Esophagus muscularis mucosa (tissue), 4 donors: ENCODE measurements at regions not wholly inside any gene's neighbourhood (a gene's known extent, or its start where the extent isn't known, plus 50 kb on each side); places are given as distances from the start of the nearest gene placed in this dataset.

Experiments used
- DNase-seq: peaks from one replicate; pipeline ENCODE4 v3.0.0-alpha.2; 2017; ENCODE audit errors: extremely low spot score
- H3K27ac ChIP-seq, 4 donors: fragments of 200-600 bp; sonication (generic); replicated peaks in 1 of 4; 1 replicate in 3 of 4; 2 replicates in 1 of 4; pipeline ENCODE4 v1.5.1; 2016 to 2019; ENCODE audit warnings: mild to moderate bottlenecking in 1 of 4
- H3K27me3 ChIP-seq, 4 donors: fragments of 200-600 bp; sonication (generic); one replicate each; pipeline versions ENCODE4 v1.5.1 to v1.6.0; 2016 to 2019
- H3K36me3 ChIP-seq, 4 donors: fragments of 200-600 bp; sonication (generic); one replicate each; pipeline ENCODE4 v1.5.1; 2016 to 2019
- H3K4me1 ChIP-seq, 4 donors: fragments of 200-600 bp; sonication (generic); one replicate each; pipeline ENCODE4 v1.5.1; 2016 to 2019
- H3K4me3 ChIP-seq, 4 donors: fragments of 200-600 bp; sonication (generic); 1 replicate in 2 of 4; 2 replicates in 2 of 4; pipeline ENCODE4 v1.5.1; 2016 to 2019; ENCODE audit warnings: mild to moderate bottlenecking in 4 of 4, moderate library complexity in 1 of 4
- H3K9me3 ChIP-seq, 4 donors: fragments of 200-600 bp; sonication (generic); 1 replicate in 3 of 4; 2 replicates in 1 of 4; pipeline ENCODE4 v1.5.1; 2016 to 2019
- EP300 ChIP-seq: sonication (generic); formaldehyde crosslinking; IDR thresholded peaks from one replicate; pipeline ENCODE4 v1.6.1; 2017; ENCODE audit warnings: antibody characterized with exemption
- POLR2A ChIP-seq: fragments of 450-650 bp; IDR thresholded peaks from one replicate; pipeline ENCODE4 v1.6.1; 2017; ENCODE audit warnings: antibody characterized with exemption, moderate library complexity, mild to moderate bottlenecking, low read depth
- POLR2AphosphoS5 ChIP-seq, 2 donors: sonication (generic); formaldehyde crosslinking; IDR thresholded peaks; one replicate each; pipeline ENCODE4 v1.6.1; 2017; ENCODE audit warnings: antibody characterized with exemption in 2 of 2
- WGBS: methylation state at CpG from one replicate; pipeline ENCODE4 v1.1.5; 2018; 5-methylcytosine and 5-hydroxymethylcytosine counted together
- intact Hi-C: fragments of 100-400 bp; cut with DNase I; formaldehyde crosslinking; loops from one replicate; pipeline ENCODE4 v1.15.1; 2023
- TF ChIP-seq, protein P1 (sequence below), 3 experiments: fragments of 200-600 bp in 2 of 3; fragments of 450-650 bp in 1 of 3; sonication (generic) in 2 of 3; IDR thresholded peaks; one replicate each; pipeline ENCODE4 v1.5.1; 2017 to 2019; ENCODE audit warnings: antibody characterized with exemption in 3 of 3, mild to moderate bottlenecking in 2 of 3, moderate library complexity in 1 of 3

DNA sequence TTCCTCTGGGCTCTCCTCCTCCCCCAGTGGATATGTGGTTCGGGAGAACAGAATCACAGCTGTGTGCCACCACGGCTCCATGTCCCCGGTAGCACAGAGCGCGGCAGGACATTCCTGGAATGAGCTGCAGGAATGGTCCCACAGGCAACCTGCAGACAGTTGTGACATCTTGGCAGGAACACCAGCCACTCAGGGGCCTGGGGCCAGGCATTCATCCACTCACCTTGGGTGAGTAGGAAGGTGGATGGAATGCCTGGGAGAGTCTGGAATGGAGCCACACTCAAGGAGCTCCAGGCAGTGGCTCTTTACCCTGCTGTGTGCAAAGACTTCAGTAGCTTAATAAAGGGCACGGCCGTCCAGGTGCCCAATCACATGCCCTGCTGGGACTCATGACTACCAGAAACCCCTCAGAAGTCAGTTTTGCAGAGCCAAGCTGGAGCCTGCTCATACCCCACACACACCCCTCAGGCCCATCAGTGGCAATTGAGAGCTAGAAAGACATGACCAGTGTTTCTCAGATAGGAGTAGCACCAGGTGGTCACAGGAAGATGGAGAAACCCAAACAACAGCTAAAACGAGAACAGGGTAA, 117.3 kb upstream of the PRR20G start:
- no peak overlapping the region for H3K4me3 ChIP-seq
- no peaks in the 10 kb centered on the region for H3K36me3 ChIP-seq
- no peaks in the 10 kb centered on the region for H3K9me3 ChIP-seq
- H3K27me3 ChIP-seq: peaks cover 0 to 57% (median 0%) of the 10 kb centered on the region in 4 donors
- no peaks in the 10 kb centered on the region for H3K4me1 ChIP-seq
- intact Hi-C loops: no loop called here
- no peak overlapping the region for H3K27ac ChIP-seq
- DNase-seq: no peak
- TF ChIP-seq POLR2A: no peak
- no peak for TF ChIP-seq POLR2AphosphoS5 (IDR thresholded peaks at IDR 0.05)
- TF ChIP-seq, protein P1, sequence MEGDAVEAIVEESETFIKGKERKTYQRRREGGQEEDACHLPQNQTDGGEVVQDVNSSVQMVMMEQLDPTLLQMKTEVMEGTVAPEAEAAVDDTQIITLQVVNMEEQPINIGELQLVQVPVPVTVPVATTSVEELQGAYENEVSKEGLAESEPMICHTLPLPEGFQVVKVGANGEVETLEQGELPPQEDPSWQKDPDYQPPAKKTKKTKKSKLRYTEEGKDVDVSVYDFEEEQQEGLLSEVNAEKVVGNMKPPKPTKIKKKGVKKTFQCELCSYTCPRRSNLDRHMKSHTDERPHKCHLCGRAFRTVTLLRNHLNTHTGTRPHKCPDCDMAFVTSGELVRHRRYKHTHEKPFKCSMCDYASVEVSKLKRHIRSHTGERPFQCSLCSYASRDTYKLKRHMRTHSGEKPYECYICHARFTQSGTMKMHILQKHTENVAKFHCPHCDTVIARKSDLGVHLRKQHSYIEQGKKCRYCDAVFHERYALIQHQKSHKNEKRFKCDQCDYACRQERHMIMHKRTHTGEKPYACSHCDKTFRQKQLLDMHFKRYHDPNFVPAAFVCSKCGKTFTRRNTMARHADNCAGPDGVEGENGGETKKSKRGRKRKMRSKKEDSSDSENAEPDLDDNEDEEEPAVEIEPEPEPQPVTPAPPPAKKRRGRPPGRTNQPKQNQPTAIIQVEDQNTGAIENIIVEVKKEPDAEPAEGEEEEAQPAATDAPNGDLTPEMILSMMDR (IDR thresholded peaks at IDR 0.05): no peak
- TF ChIP-seq EP300: no peak
- 53% methylated on average over 5 of the region's 8 CpGs for WGBS

DNA sequence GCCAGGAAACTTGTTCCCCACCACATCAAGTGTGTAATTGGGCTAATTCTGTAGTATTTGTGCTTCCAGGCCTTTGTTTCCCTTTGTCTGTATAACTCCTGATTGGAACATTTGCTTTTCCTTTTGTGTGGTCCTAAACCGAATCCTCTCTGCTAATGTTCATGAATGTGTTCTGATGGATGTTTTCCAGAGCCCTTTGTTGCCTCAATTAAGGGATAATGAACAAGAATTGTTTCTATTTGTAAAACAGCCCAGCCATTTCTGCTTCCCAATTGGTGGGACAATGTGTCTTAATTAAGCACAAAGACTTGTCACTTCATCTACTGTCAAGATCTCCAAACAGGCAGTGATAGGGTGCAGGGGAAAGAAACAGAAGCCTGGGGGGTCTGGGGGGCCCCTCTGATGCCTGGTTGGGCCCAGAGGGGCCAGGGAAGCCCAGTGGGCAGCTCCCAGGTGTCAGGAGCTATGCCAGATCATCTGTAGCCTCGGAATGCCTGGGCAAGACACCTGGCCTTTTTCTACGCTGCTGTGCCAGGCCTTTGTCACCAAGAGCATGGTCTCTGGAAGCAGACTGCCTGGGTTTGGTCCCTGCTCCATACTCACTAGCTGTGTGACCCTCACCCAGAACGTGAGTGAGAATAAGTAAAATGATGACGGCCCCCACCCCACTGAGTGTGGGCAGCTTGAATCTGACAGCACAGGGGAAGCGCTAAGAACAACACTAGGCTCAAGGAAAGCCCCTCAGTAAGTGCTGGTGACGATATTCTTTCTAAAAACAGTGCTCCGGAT, 116.6 kb upstream of the PRR20G start:
- TF ChIP-seq POLR2A: no peak
- no peak for TF ChIP-seq POLR2AphosphoS5 (IDR thresholded peaks at IDR 0.05)
- TF ChIP-seq, protein P1 (IDR thresholded peaks at IDR 0.05): no peak
- no peak for TF ChIP-seq EP300
- no peaks in the 10 kb centered on the region for H3K9me3 ChIP-seq
- H3K36me3 ChIP-seq: no peaks in the 10 kb centered on the region
- 69% methylated on average over 3 of the region's 8 CpGs for WGBS
- intact Hi-C loops: no loop called here
- no peaks in the 10 kb centered on the region for H3K4me1 ChIP-seq
- peaks cover 0 to 52% (median 0%) of the 10 kb centered on the region in 4 donors for H3K27me3 ChIP-seq
- DNase-seq: no peak
- H3K27ac ChIP-seq: no peak overlapping the region
- H3K4me3 ChIP-seq: no peak overlapping the region

DNA sequence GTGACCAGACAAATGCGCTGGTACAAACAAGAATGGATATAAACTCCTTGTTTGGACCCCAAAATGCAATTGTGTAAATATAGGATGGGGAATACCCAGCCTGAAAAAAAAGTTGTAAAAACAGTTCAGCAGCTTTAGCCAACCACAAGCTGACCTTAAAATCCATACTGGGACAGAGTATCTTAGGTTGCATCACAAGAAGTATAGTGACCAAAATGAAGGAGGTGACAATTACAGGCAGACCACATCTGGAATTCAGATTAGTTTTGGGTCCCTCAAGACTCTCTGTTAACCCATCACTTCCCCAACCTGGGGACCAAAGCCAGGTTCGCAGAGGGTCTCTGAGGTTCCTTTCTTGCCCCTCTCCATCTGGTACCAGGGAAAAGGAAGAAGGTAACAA, 115.9 kb upstream of the PRR20G start:
- Histone ChIP-seq H3K27me3 (peaks cover 0 to 46% (median 0%) of the 10 kb centered on the region in 4 donors), H3K4me1 (no peaks in the 10 kb centered on the region), H3K9me3 (no peaks in the 10 kb centered on the region), H3K27ac (no peak overlapping the region), H3K36me3 (no peaks in the 10 kb centered on the region), H3K4me3 (no peak overlapping the region)
- intact Hi-C loops: no loop called here
- TF ChIP-seq POLR2A (no peak), POLR2AphosphoS5 (IDR thresholded peaks at IDR 0.05) (no peak), EP300 (no peak)
- TF ChIP-seq, protein P1 (IDR thresholded peaks at IDR 0.05): no peak
- no peak for DNase-seq
- WGBS: 88% methylated on average over 2 of the region's 2 CpGs

- intact Hi-C loops: no loop called here
- no peak overlapping the region for H3K27ac ChIP-seq
- no peak overlapping the region for H3K4me3 ChIP-seq
- H3K27me3 ChIP-seq: peaks cover 0 to 31% (median 0%) of the 10 kb centered on the region in 4 donors
- H3K4me1 ChIP-seq: no peaks in the 10 kb centered on the region
- no peaks in the 10 kb centered on the region for H3K9me3 ChIP-seq
- H3K36me3 ChIP-seq: no peaks in the 10 kb centered on the region
- TF ChIP-seq POLR2A: no peak
- TF ChIP-seq, protein P1 (IDR thresholded peaks at IDR 0.05): no peak
- TF ChIP-seq EP300: no peak
- no peak for TF ChIP-seq POLR2AphosphoS5 (IDR thresholded peaks at IDR 0.05)
- DNase-seq: no peak
Measured at GRCh38 chr3:127399154-127399553, 111.3 kb upstream of the PRR20G start.
